Medulla oblongata (tissue), 1 donor: ENCODE measurements at regions not wholly inside any gene's neighbourhood (a gene's known extent, or its start where the extent isn't known, plus 50 kb on each side); places are given as distances from the start of the nearest gene placed in this dataset.
A peak's percentile ranks its signal among the peaks of the same experiment; 100 is the strongest.
"Not testable (repeated sequence)": the region's sequence is repeated elsewhere in the genome, so short reads cannot be mapped to it uniquely, and the experiment has no call there.

Experiments used
- DNase-seq: peaks from one replicate; pipeline ENCODE4 v3.0.0-alpha.2; 2015; ENCODE audit errors: extremely low spot score

GRCh38 chrX:16067886-16068515 lies 55.4 kb upstream of the GRPR start:
- DNase-seq = no peak

- no peak for DNase-seq
Observed at GRCh38 chrX:16063921-16064320, 59.4 kb upstream of the GRPR start.

DNA sequence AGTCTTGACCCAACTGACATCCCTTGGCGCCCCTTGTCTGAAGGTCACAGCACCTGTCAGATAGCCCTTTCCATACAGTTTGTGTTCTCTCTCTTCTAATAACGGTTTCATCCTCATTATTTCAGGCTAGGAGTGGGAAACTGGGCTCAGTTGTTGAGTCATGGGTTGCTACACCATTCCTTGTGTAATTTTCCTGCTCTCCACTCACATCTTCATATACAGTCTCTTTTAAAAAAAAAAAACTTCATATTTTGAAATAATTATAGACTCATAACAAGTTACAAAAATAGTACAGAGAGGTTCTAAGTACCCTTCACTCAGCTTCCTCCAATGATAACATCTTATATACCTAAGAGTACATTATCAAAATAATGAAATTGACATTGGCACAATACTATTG lies 60.2 kb upstream of the GRPR start:
- no peak for DNase-seq

- no peak for DNase-seq
Observed at GRCh38 chrX:16061296-16061695, 62.1 kb upstream of the GRPR start.

DNA sequence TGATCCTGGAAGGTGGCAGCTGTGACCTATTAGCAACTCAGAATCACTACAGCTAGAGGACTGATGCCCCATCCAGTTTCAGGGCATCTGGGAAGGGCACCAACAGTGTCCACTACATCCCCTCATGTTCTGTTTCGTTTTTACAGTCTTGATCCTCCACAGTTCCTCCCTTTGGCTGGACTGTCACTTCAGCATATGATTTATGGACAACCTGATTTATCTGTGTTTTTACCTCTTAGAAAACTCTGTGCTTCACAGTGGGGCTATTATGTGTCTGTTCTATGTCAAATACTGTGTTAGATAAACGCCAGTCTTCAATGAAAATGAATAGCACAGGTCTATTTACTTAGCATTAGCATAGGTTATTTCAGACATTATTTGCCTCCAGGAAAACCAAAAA lies 63.1 kb upstream of the GRPR start:
- no peak for DNase-seq

GRCh38 chrX:16049126-16049525 lies 74.2 kb upstream of the GRPR start:
- not testable (repeated sequence) for DNase-seq

DNA sequence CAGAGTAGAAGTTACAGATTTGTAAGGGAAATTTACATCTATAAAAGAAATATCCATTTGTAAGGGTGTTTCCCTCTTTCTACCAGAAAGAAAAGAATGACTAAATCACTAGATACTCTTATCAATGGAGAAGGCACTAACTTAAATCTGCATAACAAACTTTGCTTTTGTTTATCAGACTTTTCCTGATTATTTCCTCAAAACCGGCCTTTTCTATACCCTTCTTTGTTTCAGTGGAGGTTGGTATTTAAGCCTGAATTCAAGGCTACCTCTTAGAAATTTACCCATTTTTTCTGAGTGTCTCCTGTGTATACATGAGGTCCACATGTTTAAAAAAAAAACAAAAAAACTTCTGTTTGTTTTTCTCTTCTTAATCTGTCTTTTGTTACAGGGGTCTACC lies 80.4 kb upstream of the GRPR start:
- DNase-seq = no peak

GRCh38 chrX:16039834-16040233 lies 83.5 kb upstream of the GRPR start:
- DNase-seq = no peak

DNA sequence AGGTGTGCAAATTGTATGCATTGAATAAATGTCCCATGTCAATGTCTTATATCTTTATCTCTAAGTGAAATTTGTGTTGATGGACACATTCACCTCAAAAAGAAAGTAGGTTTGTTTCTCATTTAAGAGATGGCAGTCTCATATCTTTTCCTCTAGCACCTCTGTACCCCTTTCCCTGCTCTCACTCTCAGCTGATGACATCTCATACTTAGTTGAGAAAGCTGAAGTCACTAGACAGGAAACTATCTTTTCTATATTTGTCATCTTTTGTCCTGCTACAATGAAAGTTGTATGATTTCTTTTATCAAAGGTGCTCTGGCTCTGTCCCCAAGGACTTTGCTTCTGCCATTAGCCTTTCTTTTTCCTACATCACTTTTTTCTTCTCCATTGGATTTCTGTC lies 84.0 kb upstream of the GRPR start:
- DNase-seq = no peak

GRCh38 chrX:16033331-16033730 lies 90.0 kb upstream of the GRPR start:
- no peak for DNase-seq

DNA sequence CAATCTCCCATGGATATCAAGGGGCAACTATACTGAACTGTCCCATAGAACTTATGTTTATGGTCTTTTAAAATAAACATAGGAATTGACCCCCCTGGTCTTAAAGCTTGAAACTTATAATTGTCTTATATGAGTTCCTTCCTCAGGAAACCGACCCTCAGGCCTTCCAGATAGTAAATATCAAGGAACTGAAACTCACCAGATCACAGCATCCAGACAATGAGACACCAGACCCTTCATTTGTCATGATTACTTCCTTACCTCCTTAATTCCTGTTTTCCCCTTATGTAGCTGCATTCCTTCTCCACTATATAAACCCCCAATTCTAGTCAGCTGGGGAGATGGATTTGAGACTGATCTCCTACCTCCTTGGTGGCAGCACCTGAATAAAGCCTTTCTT lies 94.8 kb upstream of the GRPR start:
- no peak for DNase-seq

DNA sequence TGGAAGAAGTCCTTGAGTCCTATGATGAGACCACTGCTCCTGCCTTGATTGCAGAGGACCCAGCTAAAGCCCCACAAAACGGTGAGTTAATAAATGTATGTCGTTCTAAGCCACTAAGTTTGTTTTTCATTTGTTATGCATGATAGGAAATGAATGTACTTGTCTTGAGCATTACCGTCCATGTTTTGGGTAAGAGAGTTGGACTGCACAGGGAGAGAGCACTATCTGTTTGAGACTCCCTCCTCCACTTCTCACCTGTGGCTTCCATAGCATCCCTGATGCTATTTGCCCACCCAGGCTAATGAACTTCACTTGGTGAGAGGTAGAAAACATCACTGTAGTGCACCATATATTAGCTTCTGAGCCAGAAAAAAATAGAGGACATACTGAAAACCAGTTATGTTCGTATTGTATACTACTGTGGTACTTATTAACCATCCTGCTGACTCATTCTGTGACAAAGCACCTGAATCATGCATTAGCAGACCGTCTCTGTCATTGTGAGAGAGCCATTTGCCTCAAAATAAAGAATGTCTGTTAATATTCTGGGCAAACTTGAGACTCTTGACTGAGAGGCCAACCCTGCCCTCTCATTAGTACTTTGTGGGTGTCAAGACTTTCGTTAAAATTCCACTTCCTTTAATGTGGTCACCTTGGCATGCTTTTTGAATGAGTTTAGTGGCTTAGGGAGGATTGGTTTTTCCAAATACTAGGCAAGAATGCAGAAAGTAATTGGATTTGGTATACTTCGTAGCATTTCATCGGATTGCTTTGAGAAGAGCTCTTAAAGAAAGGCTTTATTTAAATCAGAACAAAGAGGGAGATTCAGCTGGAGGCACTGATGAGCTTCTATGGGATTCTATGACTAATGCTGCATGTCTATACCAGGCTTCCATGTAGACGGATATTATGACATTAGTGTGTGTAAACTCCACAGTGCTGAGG lies 99.3 kb upstream of the GRPR start:
- DNase-seq = peak; percentile 10

GRCh38 chrX:16022580-16023200 lies 100.7 kb upstream of the GRPR start:
- DNase-seq = no peak

DNA sequence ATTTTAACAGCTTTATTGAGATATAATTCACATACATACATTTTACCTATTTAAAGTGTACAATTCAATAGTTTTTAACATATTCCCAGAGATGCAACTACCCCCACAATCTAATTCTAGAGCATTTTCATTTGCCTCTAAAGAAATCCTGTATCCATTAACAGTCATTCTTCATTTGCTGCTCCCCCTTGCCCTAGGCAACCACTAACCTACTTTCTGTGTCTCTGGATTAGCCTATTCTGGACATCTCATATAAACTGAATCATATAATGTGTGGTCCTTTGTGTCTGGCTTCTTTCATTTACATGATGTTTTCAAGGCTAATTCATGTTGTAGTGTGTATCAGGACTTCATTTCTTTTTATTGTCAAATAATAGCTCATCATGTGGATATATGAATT lies 105.1 kb upstream of the GRPR start:
- DNase-seq = no peak

DNA sequence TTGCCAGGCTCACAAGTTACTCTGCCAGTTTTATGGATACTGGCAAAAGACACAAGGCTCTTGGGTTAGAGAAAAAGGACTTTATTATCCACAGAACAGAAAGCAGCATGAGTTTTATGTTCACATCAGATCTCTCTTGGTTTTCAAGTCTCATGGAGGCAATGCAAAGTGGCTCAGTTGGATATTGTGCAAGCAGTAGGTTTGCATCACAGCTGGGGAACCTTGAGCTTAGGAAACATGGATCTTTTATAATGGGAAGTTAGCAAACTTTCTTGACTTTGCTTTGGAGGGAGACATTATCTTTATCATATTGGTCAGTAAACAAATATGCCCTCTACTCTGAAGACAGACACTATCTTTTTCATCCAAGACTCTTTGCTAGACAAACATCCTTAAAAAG lies 109.2 kb upstream of the GRPR start:
- DNase-seq = no peak

GRCh38 chrX:16012250-16012649 lies 111.1 kb upstream of the GRPR start:
- DNase-seq = no peak

- no peak for DNase-seq
Observed at GRCh38 chrX:16005917-16006316, 117.4 kb upstream of the GRPR start.

GRCh38 chrX:16002185-16002584 lies 121.2 kb upstream of the GRPR start:
- no peak for DNase-seq

DNA sequence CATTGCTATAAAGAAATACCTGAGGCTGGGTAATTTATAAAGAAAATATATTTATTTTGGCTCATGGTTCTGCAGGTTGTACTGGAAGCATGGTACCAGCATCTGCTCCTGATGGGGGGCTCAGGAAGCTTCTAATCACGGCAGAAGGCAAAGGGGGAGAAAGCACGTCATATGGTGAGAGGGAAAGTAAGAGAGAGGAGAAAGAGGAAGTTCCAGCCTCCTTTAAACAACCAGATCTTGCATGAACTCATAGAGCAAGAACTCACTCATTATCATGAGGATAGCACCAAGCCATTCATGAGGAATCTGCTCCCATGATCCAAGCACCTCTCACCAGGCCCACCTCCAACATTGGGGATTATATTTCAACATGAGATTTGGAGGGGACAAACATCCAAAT lies 125.0 kb upstream of the GRPR start:
- no peak for DNase-seq

DNA sequence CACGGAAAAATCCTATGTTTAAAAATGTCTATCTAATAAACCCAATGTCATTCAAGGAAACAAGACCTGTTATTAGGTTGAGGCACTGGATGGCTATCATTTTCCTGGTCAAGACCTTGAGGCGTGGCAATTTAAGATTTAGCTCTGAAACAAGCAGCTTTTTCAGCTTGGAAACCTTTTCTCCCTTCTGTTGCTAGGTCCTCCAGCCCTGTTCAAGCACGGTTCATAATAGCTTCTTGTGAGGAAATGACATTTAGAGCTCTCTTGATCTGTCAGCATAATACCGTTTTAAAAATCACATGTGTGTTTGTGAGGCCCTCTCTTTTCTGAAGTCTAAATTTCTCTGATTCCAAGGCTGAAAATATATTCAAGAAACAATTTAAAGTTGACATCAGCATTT lies 133.6 kb upstream of the GRPR start:
- DNase-seq = no peak

GRCh38 chrX:15988661-15989603 lies 134.3 kb upstream of the AP1S2 start:
- DNase-seq = no peak

DNA sequence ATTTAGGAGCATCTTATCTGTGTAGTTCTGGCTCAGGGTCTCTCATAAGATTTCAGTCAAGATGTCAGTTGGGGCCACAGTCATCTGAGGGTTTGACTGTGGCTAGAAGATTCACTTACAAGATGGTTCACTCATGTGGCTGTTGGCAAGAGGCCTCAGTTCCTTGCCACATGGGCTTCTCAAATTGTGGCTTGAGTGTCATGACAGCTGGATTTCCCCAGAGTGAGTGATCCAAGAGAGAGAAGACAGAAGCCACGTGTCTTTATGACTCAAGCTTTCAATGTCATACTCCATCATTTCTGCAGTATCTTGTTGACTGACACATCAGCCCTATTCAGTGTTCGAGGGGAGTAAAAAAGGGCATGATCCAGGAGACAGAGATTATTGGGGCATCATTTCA lies 131.3 kb upstream of the AP1S2 start:
- DNase-seq = no peak
